PC-9 (cell line): ENCODE measurements at regions not wholly inside any gene's neighbourhood (a gene's known extent, or its start where the extent isn't known, plus 50 kb on each side); places are given as distances from the start of the nearest gene placed in this dataset.

Experiments used
- CTCF ChIP-seq: fragments of 200-600 bp; sonication (generic); conservative IDR thresholded peaks from 2 replicates; pipeline ENCODE4 v1.6.1; 2017; ENCODE audit warnings: mixed run types, antibody characterized with exemption, mild to moderate bottlenecking, moderate library complexity
- EZH2 ChIP-seq: fragments of 200-600 bp; sonication (generic); IDR thresholded peaks from 2 replicates; pipeline ENCODE4 v1.8.0; 2017; ENCODE audit warnings: antibody characterized with exemption, low read depth

DNA sequence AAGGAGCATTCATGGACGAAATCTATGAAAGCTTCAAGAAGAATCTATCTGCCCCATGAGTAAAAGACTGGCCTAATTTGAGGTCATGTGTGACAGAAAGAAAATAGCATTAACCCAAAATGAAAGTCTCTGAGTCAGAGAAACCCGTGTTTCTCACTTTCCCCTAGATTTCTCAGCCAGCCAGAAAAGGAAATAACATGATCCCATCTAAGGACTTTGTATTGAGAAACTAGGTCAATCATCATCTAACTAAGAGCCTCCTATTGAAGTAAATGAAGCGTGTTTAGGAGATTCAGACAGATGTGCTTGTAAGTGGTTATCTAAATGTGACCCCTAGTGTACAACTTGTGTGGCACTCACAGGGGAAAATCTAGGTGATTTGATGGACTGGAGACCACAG lies 77.3 kb upstream of the ZNF366 start:
- TF ChIP-seq CTCF (no peak), EZH2 (no peak)
